Posterior cingulate gyrus (tissue), 11 donors: ENCODE measurements at regions not wholly inside any gene's neighbourhood (a gene's known extent, or its start where the extent isn't known, plus 50 kb on each side); places are given as distances from the start of the nearest gene placed in this dataset.
"Not testable (repeated sequence)": the region's sequence is repeated elsewhere in the genome, so short reads cannot be mapped to it uniquely, and the experiment has no call there.

Source experiments
- DNase-seq, 10 donors: peaks; one replicate each; pipeline versions ENCODE4 v3.0.0 to v3.0.0-alpha.2; 2020 to 2021; ENCODE audit warnings: mixed read lengths in 3 of 10
- intact Hi-C: fragments of 100-400 bp; cut with DNase I; formaldehyde crosslinking; loops from one replicate; pipeline ENCODE4 v1.15.1; 2023

DNA sequence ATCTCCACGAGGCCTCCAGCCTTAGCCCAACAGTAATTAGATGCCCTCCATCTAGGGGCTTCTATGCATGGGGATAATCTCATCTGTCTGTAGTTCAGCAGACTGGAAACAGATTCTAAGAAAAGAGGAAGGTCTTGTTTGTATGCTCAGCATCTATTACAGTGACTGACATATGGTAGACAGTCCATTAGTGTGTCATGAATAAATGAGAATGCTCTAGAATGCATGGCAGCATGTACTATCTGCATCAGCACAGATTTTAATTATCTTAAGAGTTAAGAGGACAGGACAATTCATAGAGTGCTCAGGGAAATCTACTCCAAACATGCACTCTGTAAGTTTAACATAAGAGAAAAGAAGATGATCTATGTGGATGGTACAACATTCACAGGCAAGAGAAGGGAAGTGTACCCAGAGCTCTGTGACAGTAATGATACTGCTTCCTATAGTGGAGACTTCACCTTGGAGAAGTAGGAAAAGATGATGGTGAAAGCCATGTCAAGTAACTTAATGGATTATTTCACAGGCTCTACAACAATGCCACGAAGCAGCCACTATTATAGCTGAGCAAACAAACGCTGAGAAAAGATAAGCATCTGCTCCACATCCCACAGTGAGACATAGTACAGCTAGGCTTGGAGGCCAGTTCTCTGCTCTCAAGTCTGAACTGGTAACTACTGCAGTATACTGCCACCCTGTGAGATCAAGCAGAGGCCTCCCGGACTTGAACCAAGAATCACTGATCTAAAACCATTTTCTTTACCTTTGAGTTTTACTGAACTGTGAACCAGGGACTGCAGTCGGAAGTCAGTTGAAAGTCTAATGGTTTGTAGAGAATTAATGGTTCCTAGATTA is 309.2 kb upstream of the SPTLC3 start:
- intact Hi-C loops, result no loop called here
- DNase-seq, result no peak

- no peak for DNase-seq
- intact Hi-C loops, result no loop called here
Measured at GRCh38 chr20:12700701-12701100, 308.1 kb upstream of the SPTLC3 start.

GRCh38 chr20:12702312-12702711 is 306.5 kb upstream of the SPTLC3 start:
- intact Hi-C loops, result no loop called here
- DNase-seq, result no peak

- intact Hi-C loops, result no loop called here
- DNase-seq, result no peak
Measured at GRCh38 chr20:12715371-12715770, 293.4 kb upstream of the SPTLC3 start.

GRCh38 chr20:12715991-12716680 is 292.6 kb upstream of the SPTLC3 start:
- intact Hi-C loops, result no loop called here

GRCh38 chr20:12717061-12717460 is 291.7 kb upstream of the SPTLC3 start:
- DNase-seq, result no peak
- intact Hi-C loops, result no loop called here

More at GRCh38 chr20:12715991-12716680, 292.6 kb upstream of the SPTLC3 start:
- DNase-seq, result no peak

DNA sequence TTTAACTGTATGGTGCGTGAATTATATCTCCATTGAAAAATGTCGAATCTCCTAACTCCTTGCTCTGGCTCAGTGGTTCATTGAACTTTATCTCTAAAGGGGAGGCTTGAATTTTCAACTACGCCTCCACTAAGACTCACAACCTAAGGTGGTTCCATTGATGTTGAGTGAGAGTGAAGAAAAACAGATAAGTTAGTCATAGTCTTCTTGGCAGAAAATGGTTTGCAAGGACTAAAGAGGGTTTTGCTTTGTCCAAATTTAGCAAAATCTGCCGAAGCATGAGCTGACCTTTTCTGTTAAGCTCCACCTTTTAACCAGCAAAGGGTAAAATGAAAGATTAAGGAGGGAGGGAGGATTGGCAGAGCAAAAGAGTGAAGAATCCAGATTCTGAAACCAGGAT is 290.2 kb upstream of the SPTLC3 start:
- DNase-seq, result no peak
- intact Hi-C loops, result no loop called here

DNA sequence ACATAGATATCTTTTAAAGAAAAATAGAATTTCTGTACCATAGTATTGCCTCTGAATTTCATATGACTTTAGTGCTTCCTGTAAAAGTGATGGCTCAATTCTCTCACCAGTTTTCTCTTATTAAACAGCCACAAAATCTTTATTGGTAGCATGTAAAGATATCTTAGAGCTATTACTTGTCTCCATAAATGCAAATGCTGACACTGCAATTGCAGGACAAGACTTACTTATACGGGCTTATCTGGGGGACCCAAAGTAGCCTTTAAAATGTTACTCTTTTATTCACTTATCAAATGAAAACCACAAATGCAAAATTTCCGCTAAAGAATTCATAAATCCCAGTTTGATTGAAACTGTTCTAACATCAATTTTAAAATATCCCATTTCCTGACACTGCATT is 287.1 kb upstream of the SPTLC3 start:
- intact Hi-C loops, result no loop called here

GRCh38 chr20:12722091-12722490 is 286.7 kb upstream of the SPTLC3 start:
- DNase-seq, result no peak
- intact Hi-C loops, result no loop called here

More for the DNA sequence above, 287.1 kb upstream of the SPTLC3 start:
- DNase-seq, result no peak

DNA sequence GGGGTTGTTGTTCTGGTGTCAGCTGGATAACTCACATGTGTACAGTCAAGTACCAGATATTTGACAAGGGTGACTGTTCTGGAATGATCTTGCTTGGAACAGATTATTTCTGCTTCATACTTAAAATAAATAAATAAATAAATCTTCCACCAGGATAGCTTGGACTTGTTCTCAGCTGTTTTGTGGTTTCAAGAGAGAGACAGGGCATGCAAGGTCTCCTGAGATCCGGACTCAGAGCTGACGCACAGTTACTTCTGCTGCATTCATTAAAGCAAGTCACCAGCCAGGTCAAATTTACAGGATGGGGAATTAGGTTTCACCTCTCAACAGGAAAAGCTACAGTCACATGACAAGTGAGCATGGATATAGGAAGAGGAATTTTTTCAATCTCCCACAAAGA is 285.0 kb upstream of the SPTLC3 start:
- intact Hi-C loops, result no loop called here
- DNase-seq, result no peak

DNA sequence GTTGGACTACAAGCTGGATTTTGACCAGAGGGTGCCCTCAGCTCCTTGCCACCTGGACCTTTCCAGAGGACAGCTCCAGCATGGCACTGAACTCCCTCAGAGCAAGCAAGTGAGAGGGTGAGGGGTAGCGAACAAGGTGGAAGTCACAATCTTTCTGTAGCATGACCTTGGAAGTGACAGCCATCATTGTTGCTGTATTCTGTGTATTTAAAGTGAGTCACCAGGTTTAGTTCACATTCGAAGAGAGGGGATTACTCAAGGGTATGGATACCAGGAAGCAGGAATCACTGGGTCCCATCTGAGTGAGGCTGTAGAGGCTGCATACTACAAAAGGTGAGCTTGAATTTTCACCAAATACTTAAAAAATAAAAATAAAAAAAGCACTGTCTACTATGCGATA is 280.0 kb upstream of the SPTLC3 start:
- intact Hi-C loops, result no loop called here
- DNase-seq, result no peak

GRCh38 chr20:12729326-12729725 is 279.4 kb upstream of the SPTLC3 start:
- intact Hi-C loops, result no loop called here
- no peak for DNase-seq

DNA sequence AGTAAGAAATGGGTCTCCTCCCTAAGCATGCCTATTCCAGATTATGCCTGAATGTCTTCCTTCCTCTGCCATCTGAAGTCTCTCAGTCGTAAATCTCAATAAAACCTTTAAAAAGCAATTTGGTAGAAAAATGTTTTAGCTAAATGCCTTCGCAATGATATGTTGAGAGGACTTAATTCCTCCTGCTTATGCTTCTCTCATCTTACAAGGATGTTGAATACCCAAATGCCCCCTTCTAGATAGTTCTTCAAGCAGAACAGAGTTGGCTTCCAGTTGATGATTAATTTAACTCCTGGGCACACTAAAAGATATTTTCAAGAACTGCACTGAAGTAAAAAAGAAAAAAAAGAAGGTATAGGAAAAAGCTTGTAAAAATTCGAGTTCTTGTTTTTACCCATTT is 275.0 kb upstream of the SPTLC3 start:
- intact Hi-C loops, result no loop called here
- DNase-seq, result no peak

GRCh38 chr20:12737497-12737896 is 271.3 kb upstream of the SPTLC3 start:
- DNase-seq, result no peak
- intact Hi-C loops, result no loop called here

DNA sequence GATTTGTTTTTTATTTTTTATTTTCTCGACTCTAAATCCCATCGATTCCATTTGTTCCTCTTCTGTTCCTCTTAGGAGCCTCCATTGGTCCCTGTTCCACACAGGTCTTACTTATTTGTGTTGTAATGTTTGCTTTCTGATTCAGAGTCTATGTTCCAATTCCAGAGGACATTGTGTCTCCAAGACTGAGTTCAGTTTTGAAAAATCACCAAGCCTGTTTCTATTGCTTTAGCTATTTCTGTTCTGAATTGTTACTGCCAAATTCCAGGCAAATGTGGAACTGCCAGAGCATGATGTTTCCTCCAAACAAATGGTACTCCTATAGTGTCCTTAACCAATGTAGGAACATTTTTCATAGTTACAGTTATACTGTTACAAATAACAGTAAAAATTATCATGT is 270.9 kb upstream of the SPTLC3 start:
- DNase-seq, result no peak
- intact Hi-C loops, result no loop called here

DNA sequence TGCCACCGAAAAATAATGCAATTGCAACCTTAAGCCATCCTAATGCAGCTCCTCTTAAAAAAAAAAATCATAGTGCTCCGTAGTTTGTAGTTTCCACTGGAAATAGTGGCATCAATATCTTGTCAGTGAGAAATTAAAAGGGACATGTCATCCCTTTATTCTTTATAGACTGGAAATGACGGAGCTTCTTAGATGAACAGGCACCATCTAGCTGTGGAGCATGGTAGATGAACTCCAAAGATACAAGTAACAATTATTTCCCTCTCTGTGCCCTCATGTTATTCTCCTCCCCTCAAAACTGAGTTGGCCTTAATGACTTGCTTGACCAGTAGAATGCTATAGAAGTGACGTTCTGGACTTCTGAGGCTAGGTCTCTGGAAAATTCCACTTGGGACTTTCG is 268.1 kb upstream of the SPTLC3 start:
- intact Hi-C loops, result no loop called here
- DNase-seq, result no peak

- DNase-seq, result no peak
- intact Hi-C loops, result no loop called here
Measured at GRCh38 chr20:12744037-12744436, 264.7 kb upstream of the SPTLC3 start.

DNA sequence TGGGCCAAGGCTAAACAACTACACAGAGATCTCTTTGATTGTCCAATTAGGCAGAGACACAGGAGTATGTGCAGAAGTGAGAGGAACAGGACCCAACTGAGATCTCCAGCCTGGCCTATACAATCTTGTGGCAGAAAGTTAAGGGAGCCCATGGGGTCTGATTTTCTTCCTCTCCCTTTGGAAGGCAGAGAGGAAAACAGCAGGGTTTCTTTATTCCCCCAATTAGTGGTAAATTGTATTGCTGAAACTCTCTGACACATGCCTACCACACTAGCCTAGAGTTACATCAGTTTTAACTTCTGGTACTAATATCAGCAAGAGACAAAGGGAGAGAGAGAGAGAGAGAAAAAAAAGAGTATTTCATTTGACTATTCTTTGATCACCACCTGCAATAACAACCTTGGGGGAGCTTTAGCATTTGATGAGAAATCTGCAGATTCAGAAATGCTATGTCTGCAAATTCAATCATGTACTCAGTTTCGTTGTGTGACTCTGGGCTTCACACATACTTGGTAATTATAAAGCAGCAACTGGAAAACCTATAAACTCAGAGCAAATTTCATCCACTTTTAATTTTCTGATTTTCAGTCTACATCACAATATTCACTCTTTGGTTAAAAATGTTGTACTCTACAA is 260.3 kb upstream of the SPTLC3 start:
- intact Hi-C loops, result no loop called here
- DNase-seq, result no peak

DNA sequence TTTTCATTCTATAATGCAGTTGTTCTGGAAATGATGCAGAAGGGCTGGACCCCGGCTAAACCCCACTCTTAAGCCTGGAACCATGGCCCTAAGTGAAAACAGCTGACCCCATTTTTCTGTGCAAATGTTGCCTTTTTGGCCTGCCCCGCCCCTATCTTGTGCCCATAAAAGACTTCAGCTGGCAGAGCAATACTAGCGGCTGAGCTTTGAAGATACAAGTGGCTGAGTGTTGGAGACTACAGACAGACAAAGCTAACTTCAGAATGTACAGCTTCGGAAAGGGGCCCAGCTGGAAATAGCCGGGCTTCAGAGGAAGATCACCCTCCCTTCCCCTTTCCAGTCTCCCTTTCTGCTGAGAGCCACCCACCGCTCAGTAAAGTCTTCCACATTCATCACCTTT is 258.6 kb upstream of the SPTLC3 start:
- intact Hi-C loops, result no loop called here
- no peak for DNase-seq

- intact Hi-C loops, DNase-seq: not testable (repeated sequence)
Measured at GRCh38 chr20:12752900-12753693, 255.7 kb upstream of the SPTLC3 start.

GRCh38 chr20:12753742-12754141 is 255.0 kb upstream of the SPTLC3 start:
- DNase-seq, intact Hi-C loops: not testable (repeated sequence)
